Hematopoietic multipotent progenitor cell (in vitro differentiated cells): ENCODE measurements at regions not wholly inside any gene's neighbourhood (a gene's known extent, or its start where the extent isn't known, plus 50 kb on each side); places are given as distances from the start of the nearest gene placed in this dataset.
A peak's percentile ranks its signal among the peaks of the same experiment; 100 is the strongest.
"Not testable (repeated sequence)": the region's sequence is repeated elsewhere in the genome, so short reads cannot be mapped to it uniquely, and the experiment has no call there.

Experiments used
- DNase-seq, 3 donors: peaks; one replicate each; pipeline ENCODE4 v3.0.0-alpha.2; 2011 to 2015; ENCODE audit warnings: low read depth in 2 of 3, low spot score in 2 of 3

DNA sequence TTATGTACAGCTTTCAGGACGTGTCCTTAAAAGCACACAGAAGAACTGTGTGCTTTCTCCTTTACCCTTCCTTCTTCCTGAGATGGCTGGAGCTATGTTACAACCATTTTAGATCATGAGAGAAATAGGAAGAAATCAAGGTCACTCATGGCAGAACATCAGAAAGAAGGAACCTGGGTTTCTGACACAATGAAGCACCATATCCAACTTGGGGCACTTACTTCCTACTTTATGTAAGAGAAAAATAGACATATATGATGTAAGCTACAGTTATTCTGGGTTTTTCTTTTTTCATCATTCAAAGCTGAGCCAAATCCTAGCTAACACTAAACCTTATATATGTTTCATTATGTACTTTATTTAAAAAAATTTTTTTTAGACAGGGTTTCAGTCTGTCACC is 79.5 kb downstream of the FAM161A start:
- DNase-seq = no peak

DNA sequence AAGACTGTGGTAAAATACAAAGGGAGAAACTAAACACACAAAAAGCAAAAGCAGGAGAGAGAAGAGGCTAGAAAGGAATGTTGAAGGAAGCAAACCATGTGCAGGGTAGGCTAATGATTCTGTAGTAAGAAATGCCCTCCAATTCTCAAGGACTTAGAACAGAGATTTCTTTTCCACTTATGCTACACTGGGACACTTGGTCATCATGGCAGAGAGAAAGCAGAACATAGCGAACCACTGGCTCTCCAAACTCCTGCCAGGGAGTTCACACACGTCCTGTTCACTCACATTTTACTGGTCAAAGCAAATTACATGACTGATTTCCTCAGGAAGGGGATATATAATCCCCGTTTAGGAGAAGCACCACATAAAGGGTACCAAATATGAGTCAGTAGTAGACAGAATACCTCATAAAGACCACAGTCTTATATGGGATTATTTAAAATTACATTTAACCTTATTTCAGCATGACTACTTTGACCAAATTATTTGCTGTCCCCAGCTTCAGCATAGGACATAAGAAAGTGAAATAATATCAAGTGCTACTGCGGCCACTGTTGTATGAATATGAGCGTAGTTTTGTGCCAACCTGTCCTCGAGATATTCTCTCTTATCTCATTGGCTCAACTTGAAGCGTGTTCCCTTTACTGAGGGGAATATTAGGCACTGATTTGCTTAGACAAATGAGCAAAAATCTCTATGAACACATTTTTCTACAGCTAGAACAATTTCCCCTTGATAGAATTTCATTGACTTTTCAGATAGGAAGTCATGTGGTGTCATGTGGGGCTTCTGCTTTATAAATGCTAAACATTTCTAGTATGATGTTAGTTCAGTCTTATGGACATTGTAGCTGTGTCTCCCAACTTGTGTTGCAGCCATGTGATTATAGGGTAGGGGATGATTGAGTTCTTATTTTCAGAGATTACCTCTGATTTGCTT is 81.7 kb downstream of the FAM161A start:
- no peak for DNase-seq

GRCh38 chr2:61770746-61771145 is 83.1 kb downstream of the FAM161A start:
- DNase-seq = no peak

DNA sequence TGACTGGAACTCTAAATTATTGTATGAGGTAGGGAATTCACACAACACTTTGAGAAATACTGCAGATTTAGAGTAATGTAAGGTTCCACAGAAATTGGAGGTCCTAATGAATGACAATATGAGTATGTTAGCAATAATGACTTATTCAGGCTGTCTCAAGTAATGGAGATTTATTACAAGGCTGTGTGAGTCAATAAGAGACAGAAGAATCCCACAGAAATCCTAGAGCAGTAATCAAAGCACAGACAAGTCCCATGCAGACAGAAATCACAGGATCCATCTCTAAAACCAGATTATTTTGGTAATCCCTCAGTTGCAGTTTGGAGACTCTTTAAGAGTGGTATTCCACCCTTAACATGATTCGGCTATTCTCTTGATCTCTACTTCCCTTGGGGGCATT is 83.6 kb downstream of the FAM161A start:
- no peak for DNase-seq

- DNase-seq = no peak
Measured at GRCh38 chr2:61769093-61769675, 84.7 kb downstream of the FAM161A start.

DNA sequence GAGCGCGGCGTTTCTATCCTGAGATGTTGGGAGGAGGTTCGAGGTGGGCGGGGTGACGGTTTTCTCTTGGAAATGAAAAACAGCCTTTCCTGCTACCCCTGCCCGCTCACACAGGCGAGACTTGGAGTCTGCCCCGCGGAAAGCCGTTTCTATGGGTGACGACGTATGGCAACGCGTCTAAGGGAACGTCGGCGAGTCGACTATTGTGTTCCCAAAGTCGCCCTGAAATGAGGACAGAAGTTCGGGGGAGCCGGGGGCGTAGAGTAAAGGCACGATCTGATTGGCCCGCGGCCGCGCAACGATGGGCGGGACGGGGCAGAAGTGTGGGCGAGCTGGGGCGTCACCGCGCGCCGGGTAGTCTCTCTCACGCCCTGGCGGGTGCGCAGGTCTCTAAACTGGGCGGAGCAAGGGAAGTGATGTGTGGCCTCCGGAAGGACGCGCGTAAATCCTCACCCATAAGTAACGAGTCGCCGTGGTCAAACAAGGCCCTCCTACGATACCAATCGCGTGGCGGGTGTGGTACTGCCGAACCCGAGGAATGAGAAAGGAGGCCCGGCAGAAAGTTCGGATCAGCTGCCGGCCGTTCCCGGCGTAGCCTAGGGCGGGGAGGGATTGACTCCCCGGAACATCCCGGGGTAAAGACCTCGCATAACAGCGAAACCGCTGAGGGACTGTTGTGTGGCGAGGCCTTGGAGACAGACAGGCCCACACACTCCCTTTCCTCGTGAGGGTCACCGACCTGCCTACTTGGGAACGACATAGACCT is 89.6 kb downstream of the FAM161A start:
- peak; percentile 79 to 100 (median 99) for DNase-seq

- DNase-seq = no peak
Measured at GRCh38 chr2:61763605-61764034, 90.2 kb downstream of the FAM161A start.

DNA sequence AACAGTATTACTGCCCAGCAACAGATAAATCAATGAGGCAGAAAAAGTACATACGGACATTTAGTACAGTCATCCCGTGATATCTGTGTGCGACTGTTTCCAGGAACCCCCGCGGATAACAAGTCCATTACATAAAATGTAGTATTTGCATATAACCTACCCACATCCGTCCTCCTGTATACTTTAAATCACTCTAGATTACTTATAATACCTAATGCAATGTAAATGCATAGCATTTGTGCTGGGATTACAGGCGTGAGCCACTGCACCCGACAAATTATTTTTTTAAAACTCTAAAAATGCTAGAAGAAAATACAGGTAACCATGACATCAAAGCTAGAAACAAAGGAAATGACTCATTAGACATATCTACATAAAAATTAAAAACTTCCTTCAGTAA is 91.6 kb downstream of the FAM161A start:
- peak in 1 of 3 donors; percentile 9 for DNase-seq

DNA sequence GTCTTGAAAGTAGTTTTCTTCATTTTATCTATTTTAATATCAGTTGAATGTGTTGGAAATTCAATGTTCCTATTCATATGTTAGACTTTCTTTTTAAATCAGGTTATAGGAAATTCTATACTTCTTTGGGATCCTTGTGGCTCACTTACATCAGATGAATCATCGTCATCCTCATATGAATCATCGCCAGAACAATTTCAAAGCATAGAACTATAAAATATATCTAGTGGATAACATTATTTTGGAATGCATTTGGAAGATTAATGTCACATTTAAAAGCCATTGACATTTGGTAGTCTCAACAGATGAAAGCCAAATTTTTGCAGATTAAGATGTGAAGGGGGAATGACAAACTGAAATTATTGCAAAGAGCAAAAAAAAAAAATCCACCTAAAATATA is 94.1 kb downstream of the FAM161A start:
- no peak for DNase-seq

- DNase-seq = peak in 1 of 3 donors; percentile 4
Measured at GRCh38 chr2:61759005-61759404, 94.9 kb downstream of the FAM161A start.

- no peak for DNase-seq
Measured at GRCh38 chr2:61758159-61758558, 95.7 kb downstream of the FAM161A start.

- DNase-seq = no peak
Measured at GRCh38 chr2:61753512-61753911, 100.3 kb downstream of the FAM161A start.

DNA sequence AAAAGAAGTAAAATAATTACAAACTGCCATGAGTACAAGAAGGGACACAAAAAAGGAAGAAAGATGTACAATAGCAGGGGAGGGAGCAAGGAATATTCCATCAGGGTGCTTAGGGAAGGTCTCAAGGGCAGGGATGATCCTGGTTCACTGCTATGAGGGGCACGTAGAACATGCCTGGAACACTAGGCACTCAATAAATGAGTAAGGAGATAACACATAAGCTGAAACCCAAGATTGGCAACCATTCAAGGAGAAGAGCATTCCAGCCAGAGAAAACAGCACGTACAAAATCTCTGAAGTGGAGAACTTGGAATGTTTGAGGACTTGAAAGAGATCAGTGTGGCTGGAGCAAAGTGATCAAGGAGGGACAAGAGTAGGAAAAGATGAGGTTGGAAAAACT is 103.2 kb downstream of the FAM161A start:
- no peak for DNase-seq

DNA sequence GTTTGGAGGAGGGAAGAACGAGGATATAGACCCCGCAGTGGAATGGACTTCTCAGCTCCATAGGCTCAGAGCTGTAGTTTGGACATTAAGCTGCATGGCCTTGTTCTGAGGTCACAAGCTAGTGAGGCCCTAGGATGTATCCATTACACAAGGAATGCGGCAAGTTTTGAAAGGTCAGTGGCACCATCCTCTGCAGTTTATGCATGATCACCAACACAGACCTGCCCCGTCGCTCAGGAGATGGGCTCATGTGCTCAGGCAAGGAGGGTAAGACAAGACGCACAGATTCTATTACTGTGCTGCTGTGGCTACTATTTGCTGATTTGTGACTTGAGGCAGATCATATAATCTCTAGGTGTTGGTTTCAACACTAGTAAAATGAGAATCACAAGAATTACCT is 110.9 kb downstream of the FAM161A start:
- DNase-seq = no peak

DNA sequence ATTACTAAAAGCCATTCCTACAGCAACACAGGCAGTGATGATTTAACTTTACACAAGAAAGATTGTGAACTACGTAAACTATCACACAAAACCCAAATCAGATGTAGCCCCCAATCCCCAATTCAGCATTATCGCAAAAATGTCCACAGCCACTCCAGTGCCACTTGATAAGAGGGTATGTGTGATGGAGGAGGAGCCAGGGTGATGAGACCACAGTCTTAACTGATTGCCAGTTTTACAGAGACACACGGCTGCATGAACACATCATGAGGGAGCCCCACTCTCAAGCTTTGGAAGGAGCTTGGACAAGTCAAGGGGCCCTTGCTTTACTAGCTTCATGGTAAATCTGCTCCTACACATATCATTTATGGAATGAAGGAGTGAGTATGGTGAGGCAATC is 116.0 kb downstream of the FAM161A start:
- no peak for DNase-seq

DNA sequence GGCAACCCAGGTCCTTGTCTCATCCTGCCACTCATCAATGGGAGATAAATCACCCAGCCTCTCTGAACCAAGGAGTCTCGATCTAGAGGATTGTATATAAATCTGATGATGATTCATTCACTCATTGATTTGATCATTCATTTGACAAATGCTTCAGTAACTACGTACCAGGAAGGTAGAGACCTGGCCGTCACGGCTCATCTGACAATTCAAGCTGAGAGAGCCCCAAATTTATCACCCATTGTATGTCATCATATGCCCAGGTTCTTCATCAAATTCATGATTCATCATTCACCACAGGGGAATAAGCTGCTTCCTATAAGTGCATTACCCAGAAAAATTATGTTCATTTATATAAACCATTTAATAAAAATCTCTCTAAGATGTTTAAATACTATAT is 116.9 kb downstream of the FAM161A start:
- DNase-seq = no peak

DNA sequence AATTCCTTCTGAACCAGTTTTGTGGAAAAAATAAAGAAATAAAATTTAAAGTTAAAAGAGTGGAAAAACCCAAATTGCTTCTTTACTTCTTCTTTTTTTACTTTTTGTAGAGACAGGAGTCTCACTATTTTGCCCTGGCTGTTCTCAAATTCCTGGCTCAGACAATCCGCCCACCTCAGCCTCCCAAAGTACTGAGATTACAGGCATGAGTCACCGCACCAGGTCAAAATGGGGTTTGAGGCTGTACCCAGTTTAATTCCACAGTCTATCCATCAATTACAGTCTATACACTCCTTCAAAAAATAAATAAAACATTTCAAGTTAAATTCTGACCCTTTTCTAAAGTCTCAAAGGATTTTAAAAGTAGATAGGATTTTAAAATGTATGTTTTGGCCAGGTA is 120.3 kb downstream of the FAM161A start:
- no peak for DNase-seq

GRCh38 chr2:61732787-61733186 is 121.1 kb downstream of the FAM161A start:
- DNase-seq = no peak

DNA sequence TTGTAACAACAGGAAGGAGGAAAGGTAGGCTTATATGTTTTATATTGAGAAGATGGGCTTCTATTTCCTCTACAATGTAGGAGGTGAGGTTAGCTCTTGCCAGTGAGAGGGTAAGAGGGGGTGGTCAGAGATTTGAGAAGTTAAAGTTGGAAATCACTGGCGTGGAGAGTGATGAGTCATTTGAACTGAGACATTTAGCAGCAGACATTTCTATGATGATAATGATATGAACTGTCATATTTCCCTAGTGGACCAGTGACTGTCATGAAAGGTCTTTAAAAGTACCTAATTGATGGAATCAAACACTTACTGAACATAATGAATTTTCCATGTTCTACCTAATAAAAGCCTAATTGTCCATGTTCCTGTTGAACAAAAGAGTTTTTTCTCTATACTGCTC is 126.1 kb downstream of the FAM161A start:
- no peak for DNase-seq

GRCh38 chr2:61726456-61727209 is 127.2 kb downstream of the FAM161A start:
- no peak for DNase-seq

- not testable (repeated sequence) for DNase-seq
Measured at GRCh38 chr2:61723364-61723763, 130.5 kb downstream of the FAM161A start.
